Fibroblast of skin of left quadriceps (primary cell): ENCODE measurements at regions not wholly inside any gene's neighbourhood (a gene's known extent, or its start where the extent isn't known, plus 50 kb on each side); places are given as distances from the start of the nearest gene placed in this dataset.
"Not testable (repeated sequence)": the region's sequence is repeated elsewhere in the genome, so short reads cannot be mapped to it uniquely, and the experiment has no call there.

Experiments
- DNase-seq, 2 experiments: peaks; one replicate each; pipeline ENCODE4 v3.0.0-alpha.2; 2013; ENCODE audit warnings: low read depth in 2 of 2

DNA sequence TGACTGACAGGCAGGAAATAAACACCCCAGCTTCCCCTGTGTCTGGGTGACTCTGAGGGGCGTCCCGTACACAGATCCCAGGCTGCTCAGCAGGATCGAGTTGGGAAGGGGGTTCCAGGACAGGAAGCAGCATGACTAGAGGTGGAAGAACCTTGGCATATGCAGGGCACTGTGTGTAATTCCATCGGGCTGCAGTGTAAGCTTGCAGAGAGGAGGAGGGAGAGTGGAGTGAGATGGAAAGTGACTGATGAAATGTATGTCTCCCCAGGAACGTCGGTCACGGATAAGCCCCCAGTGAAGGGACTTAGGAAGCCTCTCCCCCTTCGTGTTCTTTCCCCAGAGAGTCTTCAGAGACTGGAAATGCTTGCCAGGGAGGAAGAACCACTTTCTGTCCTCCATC lies 198.4 kb upstream of the SULF2 start:
- not testable (repeated sequence) for DNase-seq

- DNase-seq = no peak
These were observed 197.5 kb upstream of the SULF2 start for GRCh38 chr20:47982574-47983360.

DNA sequence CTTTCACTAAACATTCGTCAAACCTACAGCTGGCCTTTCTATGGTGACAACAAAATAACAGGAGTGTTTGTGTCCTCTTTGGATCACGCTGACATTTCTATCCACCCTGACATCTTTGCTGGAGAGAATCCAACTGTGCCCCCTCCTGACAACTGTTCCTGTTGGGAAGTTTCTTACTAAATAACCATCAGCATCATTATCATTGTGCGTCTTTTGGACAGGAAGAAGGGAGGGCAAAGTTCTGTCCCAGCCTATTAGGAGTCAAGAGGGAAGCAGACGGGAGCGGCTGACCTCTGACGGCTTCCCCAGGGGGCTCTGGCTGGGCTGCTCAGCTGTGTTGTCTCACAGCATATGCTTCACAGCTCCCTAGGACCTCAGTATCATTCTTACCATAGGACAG lies 195.9 kb upstream of the SULF2 start:
- no peak for DNase-seq

DNA sequence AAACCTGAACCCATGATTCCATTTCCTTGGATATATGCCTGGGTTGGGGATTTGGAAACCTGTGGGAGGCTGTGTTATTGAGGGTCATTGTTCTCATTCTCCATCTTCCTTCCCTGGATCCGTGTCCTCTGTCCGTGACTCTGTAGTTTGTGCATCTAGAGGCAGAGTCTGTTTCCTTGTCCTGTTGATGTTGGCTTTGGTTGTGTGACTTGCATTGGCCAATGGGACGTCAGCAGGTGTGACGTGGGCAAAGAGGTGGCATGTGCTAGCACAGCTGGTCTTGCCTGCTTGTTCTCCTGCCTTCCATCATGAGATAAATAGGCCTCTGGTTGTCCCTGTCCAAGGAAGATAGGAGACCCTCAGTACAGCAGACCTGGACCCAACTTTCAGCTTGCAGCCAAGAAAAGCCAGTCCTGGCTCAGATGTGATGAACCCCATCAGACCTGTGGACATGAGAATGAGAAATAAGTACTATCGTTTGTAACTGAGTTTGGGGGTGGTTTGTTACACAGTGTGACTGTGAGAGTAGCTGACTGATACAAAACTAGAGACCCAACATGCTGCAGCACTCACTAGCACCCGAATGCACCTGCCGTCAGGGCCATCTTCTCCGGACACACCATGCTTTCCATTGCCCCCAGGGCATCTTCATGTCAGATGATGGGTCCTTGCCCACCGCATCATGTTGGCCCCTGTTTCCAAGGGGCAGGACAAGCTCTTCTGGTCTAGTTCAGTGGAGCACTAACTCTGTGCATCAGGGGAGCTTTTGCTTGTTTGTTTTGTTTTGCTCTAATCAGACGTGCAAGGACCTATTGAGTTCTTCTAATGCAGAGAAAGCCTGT lies 195.3 kb upstream of the SULF2 start:
- DNase-seq = no peak

DNA sequence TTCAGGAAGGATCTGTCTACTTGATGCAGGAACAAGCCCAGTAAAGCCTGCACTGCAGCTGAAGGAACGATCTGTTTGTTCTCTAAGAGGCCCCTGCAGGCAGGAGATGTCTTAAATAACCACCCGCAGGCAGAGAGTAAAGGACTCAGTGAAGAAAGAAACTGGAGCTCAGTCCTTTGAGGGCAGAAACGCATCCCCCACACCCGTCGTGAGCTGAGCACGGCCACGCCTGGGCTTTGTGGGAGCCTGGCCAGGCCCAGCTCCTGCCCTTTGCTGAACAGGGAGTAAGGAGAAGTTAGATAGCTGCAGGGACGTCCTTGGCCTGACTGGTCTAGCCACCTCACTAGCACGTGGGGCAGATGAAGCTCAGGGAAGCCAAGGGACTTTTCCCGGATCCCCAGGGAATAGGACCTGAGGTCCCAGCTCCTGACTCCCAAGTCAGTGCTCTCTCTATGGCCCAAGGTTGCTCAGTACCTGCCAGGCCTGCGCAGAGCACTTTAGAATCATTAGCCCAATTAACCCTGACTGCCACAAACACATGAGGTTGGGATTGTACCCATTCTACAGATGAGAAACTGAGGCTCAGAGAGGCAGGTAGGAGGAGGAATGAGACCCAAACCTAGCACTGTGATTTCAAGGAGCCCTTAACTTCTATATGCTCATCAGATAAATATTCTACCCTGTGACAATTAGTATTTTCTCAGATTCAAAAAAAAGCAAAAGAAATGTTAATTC lies 194.2 kb upstream of the SULF2 start:
- DNase-seq = not testable (repeated sequence)

GRCh38 chr20:47978428-47979120 lies 193.3 kb upstream of the SULF2 start:
- not testable (repeated sequence) for DNase-seq

DNA sequence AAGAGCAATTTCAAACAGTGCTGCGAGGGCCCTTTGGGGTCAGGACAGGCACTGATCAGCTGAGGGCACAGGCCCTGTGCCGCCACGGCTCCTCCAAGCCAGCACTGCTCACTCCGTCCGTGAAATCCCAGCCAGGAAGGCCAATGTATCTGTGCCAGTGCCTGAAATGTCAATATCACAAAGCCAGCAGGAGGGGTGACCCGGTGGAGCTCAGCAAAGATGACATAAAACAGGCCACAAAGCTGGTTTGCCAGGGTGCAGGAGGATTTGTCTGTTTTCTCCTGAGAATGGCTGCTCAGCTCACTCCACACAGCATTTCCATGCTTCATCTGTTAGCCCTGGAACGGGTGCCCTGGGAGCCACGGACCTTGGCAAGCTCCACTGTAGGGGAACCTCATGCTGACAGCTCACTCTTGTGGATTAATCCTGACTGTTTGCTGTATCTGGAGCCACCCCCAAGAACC lies 192.5 kb upstream of the SULF2 start:
- not testable (repeated sequence) for DNase-seq

GRCh38 chr20:47977017-47977788 lies 191.9 kb upstream of the SULF2 start:
- DNase-seq = not testable (repeated sequence)

DNA sequence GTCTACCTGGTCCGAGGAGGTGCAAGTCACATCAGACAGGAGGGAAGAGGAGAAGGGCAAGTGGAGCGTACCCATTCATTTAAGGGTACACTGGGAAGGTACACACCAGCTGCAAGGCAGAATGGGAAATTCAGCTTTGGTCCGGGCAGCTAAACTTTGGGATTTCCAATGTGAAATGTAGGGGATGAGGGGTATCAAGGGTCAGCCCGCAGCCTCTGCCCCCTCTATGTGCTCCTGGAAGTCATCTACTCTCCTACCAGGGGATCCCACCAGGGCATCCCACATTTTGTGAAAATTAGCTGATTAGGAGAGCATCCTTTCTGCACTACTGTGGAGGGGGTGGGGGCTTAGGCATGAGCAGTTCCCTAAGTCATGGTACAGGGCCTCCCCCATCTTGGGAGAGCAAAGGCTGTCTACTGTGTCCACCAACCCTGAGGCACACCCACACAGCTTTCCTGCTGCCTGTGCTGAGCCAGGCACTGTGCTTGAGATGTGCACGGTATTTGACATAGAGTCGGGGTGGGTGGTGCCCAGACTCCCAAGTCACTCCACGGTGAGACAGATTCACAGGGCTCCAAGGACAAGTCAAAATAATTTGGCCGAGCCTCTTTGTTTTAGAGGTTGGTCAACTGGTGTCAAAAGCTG lies 189.1 kb upstream of the SULF2 start:
- no peak for DNase-seq

- DNase-seq = no peak
These were observed 188.4 kb upstream of the SULF2 start for GRCh38 chr20:47973519-47974233.

DNA sequence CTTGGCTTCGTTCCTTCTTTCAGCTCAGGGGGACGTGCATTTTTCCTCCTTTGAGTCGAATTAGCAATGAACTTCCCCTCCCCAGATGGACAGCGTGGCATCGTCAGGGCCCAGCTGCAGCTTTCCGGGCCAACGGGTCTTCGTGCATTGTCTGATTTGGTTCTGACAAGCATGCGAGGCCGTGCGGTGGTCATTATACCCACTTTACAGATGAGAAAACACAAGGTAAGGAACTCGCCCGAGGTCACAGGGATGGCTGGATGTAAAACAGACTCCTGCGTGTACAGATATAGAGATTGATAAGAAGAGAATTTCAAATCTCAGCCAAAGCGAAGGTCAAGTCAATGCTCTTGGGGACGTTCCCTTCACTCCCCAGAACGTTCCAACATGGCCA lies 187.6 kb upstream of the SULF2 start:
- no peak for DNase-seq

DNA sequence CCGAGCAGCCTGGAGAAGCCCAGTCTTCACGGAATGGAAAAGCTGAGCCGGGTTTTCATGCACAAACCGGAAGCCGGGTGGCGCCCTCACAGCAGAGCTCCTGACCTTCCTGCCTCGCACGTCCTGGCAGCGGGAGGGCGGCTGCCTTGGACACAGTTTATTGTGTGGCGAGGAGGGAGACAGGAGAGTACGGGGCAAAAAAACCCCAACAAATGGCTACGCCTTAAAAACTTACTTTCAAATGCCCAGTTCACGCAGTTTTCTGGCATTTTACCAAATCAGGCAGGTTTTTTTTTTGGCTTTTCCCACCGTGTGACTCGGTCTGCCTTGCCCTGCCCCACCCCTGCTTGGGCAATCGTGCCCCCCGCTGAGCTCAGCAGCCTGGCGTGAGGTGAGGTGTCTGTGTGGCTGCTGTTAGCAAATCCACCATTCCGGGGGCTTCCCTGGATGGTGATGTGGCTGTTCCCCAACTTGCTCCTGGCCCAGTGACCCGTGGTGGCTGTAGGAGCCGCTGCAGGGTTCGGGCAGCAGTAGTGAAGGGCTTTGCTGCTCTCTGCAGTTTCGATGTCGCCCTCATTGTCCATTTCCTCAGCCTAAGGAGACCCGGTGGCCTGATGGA lies 187.1 kb upstream of the SULF2 start:
- not testable (repeated sequence) for DNase-seq

- DNase-seq = no peak
These were observed 185.9 kb upstream of the SULF2 start for GRCh38 chr20:47971058-47971791.

DNA sequence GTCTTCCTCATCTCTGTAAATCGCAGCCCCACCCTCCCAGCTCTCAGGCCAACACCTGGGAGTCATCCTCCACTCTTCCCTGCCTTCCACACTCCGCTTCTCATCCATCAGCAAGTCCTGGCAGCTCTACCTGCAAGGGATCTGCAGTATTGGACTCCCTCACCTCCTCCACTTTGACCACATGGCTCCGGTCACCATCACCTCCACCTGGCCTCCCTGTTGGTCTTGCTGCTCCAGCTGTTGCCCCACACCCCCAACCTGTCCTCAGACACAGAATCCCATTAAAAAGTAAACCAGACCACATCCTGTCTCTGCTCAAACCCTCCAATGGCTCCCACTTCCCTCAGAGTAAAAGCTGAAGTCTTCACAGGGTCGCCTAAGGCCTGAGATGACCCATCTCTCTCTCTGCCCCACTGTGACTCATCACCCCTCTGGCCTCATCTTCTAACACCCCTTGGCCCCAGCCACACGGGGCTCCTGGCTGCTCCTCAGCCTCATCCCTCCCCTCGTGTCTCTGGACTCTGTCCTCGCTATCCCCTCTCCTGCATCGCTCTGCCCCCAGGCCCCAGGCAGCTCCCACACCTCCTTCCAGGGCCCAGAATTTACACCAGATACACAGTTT lies 185.1 kb upstream of the SULF2 start:
- DNase-seq = no peak

DNA sequence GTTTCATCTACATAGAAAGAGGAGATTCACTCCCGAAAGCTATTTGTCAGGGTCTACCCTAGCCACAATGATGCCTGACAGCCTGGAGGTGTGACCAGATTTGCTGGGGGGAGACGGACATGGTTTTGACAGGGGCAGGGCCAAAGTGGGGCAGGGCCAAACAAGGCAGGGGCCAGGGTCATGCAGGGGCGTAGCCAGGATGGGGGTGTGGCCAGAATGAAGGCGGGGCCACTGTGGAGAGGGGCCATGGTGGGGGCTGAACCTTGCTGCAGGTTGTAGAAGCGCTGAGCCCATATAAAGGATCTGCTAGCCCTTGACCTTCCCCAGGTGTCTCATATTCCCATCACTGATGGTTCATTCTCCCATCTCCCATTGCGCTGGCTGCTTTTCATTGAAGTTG lies 184.1 kb upstream of the SULF2 start:
- DNase-seq = no peak

- no peak for DNase-seq
These were observed 183.4 kb upstream of the SULF2 start for GRCh38 chr20:47968541-47969310.

- no peak for DNase-seq
These were observed 178.9 kb upstream of the SULF2 start for GRCh38 chr20:47964149-47964548.
